Hepatocyte (in vitro differentiated cells): ENCODE measurements at regions not wholly inside any gene's neighbourhood (a gene's known extent, or its start where the extent isn't known, plus 50 kb on each side); places are given as distances from the start of the nearest gene placed in this dataset.

Experiments used
- CTCF ChIP-seq: fragments of 200-600 bp; sonication (generic); IDR thresholded peaks from 2 replicates; pipeline ENCODE4 v1.5.1; 2016; ENCODE audit warnings: antibody characterized with exemption, mild to moderate bottlenecking; ENCODE audit not compliant: poor library complexity
- EZH2phosphoT487 ChIP-seq: fragments of 200-600 bp; sonication (generic); IDR thresholded peaks from one replicate; pipeline ENCODE4 v1.6.1; 2018; ENCODE audit warnings: antibody characterized with exemption, mild to moderate bottlenecking, low read depth, moderate library complexity; ENCODE audit not compliant: unreplicated experiment, severe bottlenecking

- no peak for TF ChIP-seq CTCF
- TF ChIP-seq EZH2phosphoT487, result no peak
These were observed 771.0 kb downstream of the KCNJ18 start for GRCh38 chr17:22463110-22463850.
